TTC549 (cell line): ENCODE measurements at regions not wholly inside any gene's neighbourhood (a gene's known extent, or its start where the extent isn't known, plus 50 kb on each side); places are given as distances from the start of the nearest gene placed in this dataset.

Source experiments
- FAIRE-seq: peaks from 2 replicates; lab custom pipeline; 2012; peaks lifted over from hg19 to GRCh38; lab: Jason Lieb, UNC

DNA sequence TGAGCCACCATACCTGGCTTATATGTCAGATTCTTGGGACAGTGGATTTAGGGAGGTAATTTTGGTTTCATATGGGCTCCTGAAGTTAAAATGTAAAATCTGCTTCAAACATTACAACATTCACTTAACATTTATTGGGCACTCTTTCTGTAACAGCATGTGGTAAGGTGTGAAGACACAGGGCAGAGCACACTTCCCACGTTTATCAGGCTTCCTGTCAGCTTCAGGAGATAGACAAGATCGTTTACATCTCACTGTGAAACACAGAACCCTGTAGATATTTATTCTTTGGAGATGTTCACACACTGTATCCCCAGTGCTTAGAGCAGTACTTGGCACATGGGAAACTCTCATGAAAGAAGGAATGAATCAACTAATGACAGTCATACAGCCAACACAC lies 426.0 kb upstream of the RARB start:
- FAIRE-seq = no peak

GRCh38 chr3:25007974-25008658 lies 419.9 kb upstream of the RARB start:
- FAIRE-seq = no peak

DNA sequence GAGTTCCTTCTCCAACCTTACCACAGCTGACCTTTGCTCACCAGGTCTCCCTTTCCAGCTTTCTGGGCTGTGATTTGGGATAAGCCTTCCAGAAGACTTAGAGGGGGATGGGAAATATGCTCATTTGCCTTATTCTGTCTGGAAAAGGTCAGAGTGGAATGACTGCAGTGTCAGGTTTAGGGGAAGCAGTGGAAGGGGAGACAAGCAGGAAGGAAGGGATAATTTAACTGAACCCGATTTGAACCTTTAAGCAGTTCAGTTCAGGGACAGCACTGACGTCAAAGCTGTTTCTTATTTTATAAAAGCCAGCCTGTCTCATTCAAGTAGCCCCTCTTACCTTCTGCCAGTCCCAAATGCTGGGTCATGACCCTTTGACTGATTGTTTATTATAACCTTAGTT lies 418.4 kb upstream of the RARB start:
- FAIRE-seq = no peak

GRCh38 chr3:25015599-25015998 lies 412.5 kb upstream of the RARB start:
- no peak for FAIRE-seq

- FAIRE-seq = no peak
Measured at GRCh38 chr3:25018909-25019308, 409.2 kb upstream of the RARB start.

GRCh38 chr3:25019506-25019905 lies 408.6 kb upstream of the RARB start:
- no peak for FAIRE-seq

- no peak for FAIRE-seq
Measured at GRCh38 chr3:25021816-25022215, 406.2 kb upstream of the RARB start.

- no peak for FAIRE-seq
Measured at GRCh38 chr3:25023876-25024275, 404.2 kb upstream of the RARB start.

GRCh38 chr3:25025236-25025635 lies 402.8 kb upstream of the RARB start:
- no peak for FAIRE-seq

- FAIRE-seq = no peak
Measured at GRCh38 chr3:25027650-25028049, 400.4 kb upstream of the RARB start.

DNA sequence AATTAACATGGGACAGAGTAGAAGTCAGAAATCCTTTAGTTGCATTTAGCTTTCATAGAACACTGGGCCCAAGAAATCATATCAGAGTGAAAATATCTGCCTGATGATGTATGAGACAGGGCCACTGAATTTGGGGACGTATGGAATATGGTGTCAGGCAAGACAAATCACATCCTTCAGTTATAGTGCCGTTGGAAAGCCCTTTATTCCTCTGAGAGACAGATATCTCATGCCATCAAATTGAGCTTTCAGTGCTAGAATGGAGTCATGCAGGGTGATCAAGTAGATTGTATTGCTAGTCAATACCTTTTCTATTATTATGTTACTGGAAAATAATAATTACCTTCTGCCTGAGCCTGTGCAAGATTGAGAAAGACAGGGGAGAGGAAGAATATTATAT lies 398.2 kb upstream of the RARB start:
- FAIRE-seq = no peak

GRCh38 chr3:25032344-25032743 lies 395.7 kb upstream of the RARB start:
- no peak for FAIRE-seq

DNA sequence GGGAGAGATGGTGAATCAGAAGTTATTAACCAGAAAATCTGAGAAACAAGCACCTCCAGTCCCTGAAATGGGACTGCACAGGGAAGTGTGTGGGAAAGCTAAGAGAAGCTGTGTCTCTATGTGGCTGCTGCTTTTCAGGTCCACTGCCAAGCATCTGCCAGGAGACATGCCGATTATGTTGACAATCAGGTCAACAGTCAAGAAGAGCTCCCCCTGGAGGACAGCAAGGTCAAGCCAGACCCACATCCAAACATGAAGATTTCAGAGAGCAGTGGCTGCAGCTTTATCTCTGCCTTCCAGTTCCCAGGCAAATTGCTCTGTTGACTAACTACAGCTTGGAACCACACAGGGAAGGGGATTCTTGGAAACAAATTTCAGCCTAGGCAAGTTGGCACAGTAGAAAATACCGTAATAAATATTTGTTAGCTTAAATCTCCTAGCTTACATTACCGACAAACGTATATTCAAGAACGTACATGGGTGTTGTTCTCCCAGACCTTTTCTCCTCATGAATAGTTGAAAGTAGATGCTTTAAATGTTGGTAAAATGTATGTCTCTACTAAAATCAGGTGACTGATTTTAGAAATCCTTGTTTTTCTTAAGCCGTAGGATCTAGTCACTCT lies 394.5 kb upstream of the RARB start:
- no peak for FAIRE-seq

DNA sequence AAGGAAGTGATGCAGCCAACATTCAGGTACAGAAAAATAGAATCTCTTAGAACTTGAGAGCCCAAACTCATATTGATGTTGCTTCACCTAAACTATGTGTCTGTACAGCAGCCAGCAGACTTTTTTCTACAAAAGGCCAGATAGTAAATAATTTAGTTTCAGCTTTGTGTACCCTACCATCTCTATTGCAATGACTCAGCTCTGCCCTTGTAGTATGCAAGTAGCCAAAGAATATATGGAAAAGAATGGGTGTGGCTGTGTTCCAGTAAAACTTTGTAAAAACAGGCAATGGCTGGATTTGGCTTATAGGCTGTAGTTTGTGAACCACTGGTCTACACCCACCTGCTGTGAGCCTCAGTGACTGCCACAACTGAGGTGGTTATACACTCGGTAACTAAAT lies 392.5 kb upstream of the RARB start:
- FAIRE-seq = no peak

- FAIRE-seq = no peak
Measured at GRCh38 chr3:25036633-25037032, 391.4 kb upstream of the RARB start.

GRCh38 chr3:25037049-25037547 lies 391.0 kb upstream of the RARB start:
- FAIRE-seq = no peak

DNA sequence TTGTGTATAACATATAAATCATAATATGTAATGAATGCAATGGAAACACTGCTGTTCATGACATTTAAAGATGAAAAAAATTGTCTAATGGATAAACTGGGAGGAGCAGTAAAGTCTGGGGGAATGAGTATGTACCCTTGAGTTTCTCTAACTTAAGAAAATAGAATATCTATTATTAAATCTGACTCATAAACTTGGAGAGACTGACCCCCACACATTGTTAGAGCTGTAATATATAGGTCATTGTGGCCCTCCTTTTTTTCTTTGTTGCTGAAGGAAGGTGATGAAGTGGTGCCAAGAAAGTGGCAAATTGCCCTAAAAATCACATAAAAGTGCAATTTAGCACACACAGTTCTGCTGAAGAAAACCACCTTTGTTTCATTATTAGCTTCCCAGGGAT lies 389.8 kb upstream of the RARB start:
- FAIRE-seq = no peak

- FAIRE-seq = no peak
Measured at GRCh38 chr3:25038922-25039321, 389.1 kb upstream of the RARB start.

- no peak for FAIRE-seq
Measured at GRCh38 chr3:25040748-25041147, 387.3 kb upstream of the RARB start.

DNA sequence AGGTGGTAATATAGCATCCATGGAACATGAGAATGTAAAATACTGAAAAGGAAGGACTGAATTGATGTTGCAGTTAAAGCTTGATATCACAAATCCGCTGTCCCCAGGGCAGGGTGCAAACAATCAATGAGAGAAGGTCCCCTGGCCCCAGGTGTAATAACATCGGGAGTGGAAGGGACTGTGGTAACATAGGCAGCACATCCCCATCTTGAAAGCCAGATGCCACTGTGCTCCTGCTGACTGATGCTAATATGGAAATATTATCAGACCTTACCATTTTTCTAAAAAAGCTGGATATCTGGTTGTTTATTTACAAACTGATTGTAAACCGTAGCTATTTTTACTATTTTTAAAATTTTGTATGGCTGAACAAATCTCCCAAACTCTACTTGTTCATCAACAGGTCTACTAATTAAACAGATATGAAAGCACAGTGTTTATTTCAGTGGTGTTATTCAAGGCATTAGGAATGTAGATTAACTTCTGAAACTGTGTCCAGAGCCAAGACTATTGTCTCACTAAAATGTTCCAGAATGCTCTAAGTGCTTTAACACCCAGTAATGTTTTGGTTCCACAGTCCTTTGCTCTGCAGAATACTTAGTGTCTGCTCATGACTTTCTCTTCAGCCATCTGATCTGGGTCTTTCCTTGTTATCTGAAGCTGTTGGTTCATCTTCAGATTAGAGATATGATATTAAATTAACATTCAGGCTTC lies 386.0 kb upstream of the RARB start:
- no peak for FAIRE-seq

- FAIRE-seq = no peak
Measured at GRCh38 chr3:25043177-25043576, 384.9 kb upstream of the RARB start.

DNA sequence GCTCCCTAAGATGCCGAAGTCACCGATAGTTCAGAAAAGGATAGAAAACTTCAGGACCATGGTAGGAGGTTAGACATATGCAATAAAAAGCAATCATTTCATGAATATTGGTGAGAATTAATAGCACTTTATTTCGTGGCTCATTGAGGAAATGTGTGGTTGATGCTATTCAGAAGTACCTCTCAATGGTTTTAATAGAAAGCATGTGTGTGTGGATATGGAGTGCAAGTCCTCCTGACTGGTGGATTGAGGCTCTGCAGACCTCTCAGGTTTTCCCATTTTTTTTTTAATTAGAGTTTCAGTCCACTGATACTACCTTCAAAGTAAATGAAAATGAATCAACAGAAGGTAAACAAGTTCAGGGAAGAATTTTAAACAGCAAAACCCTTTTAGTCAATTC lies 384.3 kb upstream of the RARB start:
- FAIRE-seq = no peak
